T-helper 1 cell treated with Interleukin-12 subunit alpha and Interleukin-12 subunit beta and Interleukin-4 antibody, amounts not matched to agents 30 ng/mL and 1 ng/mL, for 36 hours (primary cell): ENCODE measurements at regions not wholly inside any gene's neighbourhood (a gene's known extent, or its start where the extent isn't known, plus 50 kb on each side); places are given as distances from the start of the nearest gene placed in this dataset.

Experiments
- intact Hi-C: fragments of 100-400 bp; cut with micrococcal nuclease; formaldehyde crosslinking; loops from one replicate; pipeline ENCODE4 v1.15.1; 2024

DNA sequence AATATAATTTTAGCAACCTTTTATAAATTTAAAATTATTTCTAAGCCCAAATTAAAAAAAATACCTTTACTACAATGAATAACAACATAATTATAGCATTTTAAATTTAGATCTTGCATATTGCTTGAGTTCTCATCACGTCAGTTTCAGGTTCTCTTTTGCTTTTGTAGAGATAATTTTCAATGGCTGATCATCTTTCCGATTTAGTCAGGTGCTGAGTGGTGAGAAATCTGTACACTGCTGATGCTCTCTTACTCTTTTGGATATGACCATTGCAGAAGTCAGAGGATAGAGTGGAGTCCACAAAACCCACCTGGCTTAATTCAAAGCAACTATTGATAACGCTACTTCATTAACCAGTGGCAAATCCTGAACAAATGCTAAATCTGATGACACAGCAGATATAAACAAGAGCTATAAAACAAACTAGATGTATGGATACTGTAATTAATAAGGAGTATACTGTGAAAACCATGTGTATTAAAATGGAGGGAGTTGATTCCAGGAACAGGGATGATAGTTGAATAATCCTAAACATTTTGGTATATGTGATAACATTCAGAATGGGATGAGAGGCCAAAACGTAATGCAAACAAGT is 394.8 kb downstream of the CSNK1G3 start:
- intact Hi-C loops = no loop called here

- intact Hi-C loops = no loop called here
These were observed 373.1 kb downstream of the CSNK1G3 start for GRCh38 chr5:123885081-123885480.

- intact Hi-C loops = no loop called here
These were observed 371.0 kb downstream of the CSNK1G3 start for GRCh38 chr5:123882965-123883345.

DNA sequence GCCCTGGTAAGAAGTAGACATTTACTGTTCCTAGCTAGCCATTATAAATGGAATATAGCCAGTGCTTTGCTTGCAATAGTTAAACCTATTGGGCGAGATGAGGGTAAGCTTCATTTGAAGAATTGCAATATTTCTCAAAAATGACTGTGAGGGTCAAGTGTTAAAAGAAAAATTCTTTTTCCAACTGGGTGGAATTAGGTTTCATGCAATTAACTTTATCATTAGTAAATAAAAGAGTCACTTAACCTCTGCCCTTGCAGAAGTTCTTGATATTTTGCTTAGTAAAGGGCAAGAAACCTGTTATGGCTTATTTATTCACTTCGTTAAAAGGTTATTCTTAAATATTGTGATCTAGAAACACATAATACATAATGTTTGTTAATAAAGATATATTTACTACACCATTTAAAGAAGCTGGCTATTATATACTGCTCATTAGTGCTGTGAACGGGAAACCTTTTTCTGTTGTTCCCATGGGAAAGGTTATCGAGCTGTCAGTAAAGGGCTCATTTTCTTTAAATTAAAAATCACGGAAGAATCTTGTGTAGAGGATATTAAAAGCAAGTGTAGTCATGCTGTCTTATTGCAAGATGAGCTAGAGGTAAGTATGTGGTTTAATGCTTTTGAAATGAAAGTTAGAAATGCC is 370.5 kb downstream of the CSNK1G3 start:
- intact Hi-C loops = no loop called here

DNA sequence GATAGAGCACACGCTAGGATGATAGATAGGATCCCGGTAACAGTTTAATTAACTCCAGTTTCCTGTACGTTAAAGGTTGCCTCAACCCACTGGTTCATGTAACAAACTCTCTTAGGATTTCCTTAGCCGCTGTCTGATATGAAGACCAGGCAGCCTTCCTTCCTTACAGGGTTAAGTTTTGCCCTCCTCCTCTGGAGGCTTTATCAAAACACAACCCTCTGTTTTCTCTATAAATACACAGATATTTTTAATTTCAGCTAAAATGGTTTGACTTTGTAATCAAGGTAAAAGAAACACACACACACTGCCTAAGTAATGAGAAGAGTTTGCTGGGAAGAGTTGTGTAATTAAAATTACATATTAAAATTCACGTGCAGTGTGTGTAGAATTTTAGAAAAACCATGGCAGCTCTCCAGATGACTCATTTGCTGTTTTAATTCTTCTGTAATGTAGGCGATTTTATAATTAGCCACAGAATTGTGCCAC is 369.8 kb downstream of the CSNK1G3 start:
- intact Hi-C loops = no loop called here

GRCh38 chr5:123880875-123881274 is 368.9 kb downstream of the CSNK1G3 start:
- intact Hi-C loops = no loop called here

GRCh38 chr5:123879071-123879470 is 367.1 kb downstream of the CSNK1G3 start:
- intact Hi-C loops = no loop called here

- intact Hi-C loops = no loop called here
These were observed 364.4 kb downstream of the CSNK1G3 start for GRCh38 chr5:123876276-123876790.

DNA sequence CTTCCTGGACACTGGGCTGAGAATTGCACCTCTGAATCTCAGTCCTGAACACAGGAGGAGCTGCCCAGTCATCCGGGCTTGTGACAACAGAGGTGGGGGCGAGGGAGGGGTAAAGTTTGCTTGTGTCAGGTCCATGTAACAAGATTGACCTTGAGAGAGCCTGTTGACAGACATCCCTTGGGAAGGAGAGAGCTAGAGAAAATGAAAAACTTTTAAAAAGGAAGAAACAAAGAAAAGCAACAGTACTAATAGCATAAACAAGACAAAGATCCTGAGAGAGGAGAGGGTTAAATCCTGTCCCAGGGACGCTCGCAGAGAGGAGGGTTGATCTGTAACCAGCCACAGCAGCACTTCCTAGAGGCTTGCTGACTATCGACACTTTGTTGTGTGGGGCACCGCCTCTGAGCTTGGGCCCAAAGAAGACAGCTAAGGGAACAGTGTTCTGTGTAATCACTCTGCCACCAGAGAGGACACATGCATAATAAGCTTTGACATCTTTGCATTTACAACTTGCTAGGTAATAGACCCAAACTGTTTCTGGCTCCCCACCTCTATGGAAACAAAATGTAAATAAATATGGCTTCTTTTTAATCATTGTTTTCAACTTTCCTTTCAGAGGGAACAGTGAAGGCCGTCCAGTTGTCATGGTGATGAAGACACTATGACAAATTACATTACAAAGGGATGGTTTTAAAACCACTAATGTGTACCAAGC is 363.7 kb downstream of the CSNK1G3 start:
- intact Hi-C loops = no loop called here

DNA sequence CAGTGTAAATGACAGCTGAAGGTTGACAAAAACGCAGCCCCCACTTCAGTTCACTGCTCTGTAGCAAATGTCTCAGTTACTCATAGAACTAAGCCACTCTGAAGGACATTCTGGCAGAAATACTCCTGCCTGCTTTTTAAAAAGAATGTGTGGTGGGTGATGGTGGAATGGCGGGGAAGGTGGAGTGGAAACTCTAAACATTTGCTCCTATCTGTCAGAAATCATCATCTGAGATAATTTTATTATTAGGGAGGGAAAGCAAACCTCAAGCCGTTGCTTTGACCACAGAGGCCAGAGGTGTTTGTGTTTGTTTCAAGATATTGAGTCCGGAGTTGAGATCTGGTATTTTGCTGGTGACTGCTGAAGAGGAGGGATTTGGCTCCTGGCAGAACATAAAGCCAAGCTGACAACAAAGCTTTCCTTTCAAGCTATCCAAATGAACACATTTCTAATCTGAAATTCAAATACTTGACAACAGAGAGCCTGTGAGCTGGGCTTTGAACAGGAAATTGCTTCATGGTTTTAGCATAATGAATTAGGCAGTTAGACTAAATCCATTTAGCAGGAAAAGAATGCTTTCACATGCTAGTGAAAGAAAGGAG is 362.7 kb downstream of the CSNK1G3 start:
- intact Hi-C loops = no loop called here

GRCh38 chr5:123873846-123874245 is 361.9 kb downstream of the CSNK1G3 start:
- intact Hi-C loops = no loop called here

GRCh38 chr5:123871373-123871772 is 359.4 kb downstream of the CSNK1G3 start:
- intact Hi-C loops = no loop called here

GRCh38 chr5:123868881-123869280 is 356.9 kb downstream of the CSNK1G3 start:
- intact Hi-C loops = no loop called here

- intact Hi-C loops = no loop called here
These were observed 356.3 kb downstream of the CSNK1G3 start for GRCh38 chr5:123868267-123868666.

GRCh38 chr5:123865641-123866040 is 353.7 kb downstream of the CSNK1G3 start:
- intact Hi-C loops = no loop called here

- intact Hi-C loops = no loop called here
These were observed 352.6 kb downstream of the CSNK1G3 start for GRCh38 chr5:123864578-123864977.

GRCh38 chr5:123858938-123859337 is 347.0 kb downstream of the CSNK1G3 start:
- intact Hi-C loops = no loop called here

DNA sequence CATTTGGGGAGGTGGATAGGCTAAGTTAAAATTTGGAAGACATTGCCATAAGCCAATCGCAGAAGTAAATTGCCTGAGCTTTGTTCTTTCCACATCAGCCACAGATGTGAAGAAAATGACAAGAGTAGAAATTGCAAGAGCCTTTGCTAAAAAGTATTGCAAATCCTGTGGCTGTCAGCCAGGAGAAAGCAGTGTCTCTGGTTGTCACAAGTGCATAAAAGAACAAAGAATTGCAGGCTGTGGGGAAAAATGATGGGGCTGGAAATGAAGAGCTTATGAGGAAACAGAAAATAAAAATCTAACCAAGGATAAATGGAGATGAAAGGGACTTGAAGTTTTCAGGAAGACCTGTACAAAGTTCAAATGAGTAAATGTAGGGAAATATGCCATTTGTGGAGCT is 344.8 kb downstream of the CSNK1G3 start:
- intact Hi-C loops = no loop called here

- intact Hi-C loops = no loop called here
These were observed 343.6 kb downstream of the CSNK1G3 start for GRCh38 chr5:123855609-123856008.

DNA sequence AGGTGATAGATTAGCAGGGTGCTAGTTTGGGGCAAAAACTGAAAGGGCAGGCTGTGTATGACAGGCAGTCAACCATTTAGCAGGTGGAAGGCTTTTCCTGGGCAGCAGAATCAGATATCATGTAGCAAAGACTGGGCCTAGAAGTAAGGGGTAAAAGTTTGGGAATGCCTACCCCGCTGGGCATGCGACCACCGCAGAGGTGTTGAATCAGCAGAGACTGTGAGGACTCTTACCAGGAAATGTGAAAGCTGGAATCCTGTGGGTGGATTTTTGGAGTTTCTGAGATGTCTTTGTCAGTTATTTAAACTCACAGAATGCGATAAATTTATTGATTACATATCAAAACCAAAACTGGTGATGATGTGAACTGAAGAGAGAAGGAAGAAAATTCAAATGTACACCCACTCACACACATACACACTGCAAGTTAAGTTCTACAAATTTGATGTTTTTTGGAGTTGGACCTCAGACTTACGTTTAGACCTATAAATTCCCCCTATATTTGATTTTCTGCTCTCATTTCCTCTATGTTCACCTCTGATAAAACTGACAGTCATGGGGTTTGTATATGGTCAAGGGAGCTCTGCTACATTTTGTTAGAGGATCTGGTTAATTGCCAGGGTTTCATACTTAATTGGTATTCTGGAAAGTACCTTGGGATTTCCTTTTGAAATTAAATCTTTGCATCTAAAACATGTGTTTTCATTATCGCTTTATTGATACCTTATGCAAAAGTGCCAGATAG is 333.6 kb downstream of the CSNK1G3 start:
- intact Hi-C loops = no loop called here

GRCh38 chr5:123844873-123845272 is 332.9 kb downstream of the CSNK1G3 start:
- intact Hi-C loops = no loop called here
